MM.1S (cell line): ENCODE measurements at regions not wholly inside any gene's neighbourhood (a gene's known extent, or its start where the extent isn't known, plus 50 kb on each side); places are given as distances from the start of the nearest gene placed in this dataset.
"Not testable (repeated sequence)": the region's sequence is repeated elsewhere in the genome, so short reads cannot be mapped to it uniquely, and the experiment has no call there.

Source experiments
- DNase-seq: peaks from one replicate; pipeline ENCODE4 v3.0.0-alpha.2; 2015
- H2AFZ ChIP-seq: fragments of 300-600 bp; sonication (generic); 2 replicates; pipeline ENCODE4 v1.6.0; 2016; ENCODE audit warnings: antibody characterized with exemption, low read length
- H3F3A ChIP-seq: fragments of 300-600 bp; sonication (generic); 2 replicates; pipeline ENCODE4 v1.6.1; 2016; ENCODE audit warnings: mild to moderate bottlenecking, antibody characterized with exemption, low read length, moderate library complexity, mixed read lengths; ENCODE audit not compliant: insufficient read depth
- H3K27ac ChIP-seq: fragments of 300-600 bp; sonication (generic); 2 replicates; pipeline ENCODE4 v1.5.1; 2016; ENCODE audit warnings: mild to moderate bottlenecking, low read length
- H3K27me3 ChIP-seq: fragments of 300-600 bp; sonication (generic); replicated peaks from 2 replicates; pipeline ENCODE4 v1.6.0; 2016; ENCODE audit warnings: low read length; ENCODE audit not compliant: insufficient read depth
- H3K36me3 ChIP-seq: fragments of 300-600 bp; sonication (generic); replicated peaks from 2 replicates; pipeline ENCODE4 v1.6.1; 2016; ENCODE audit warnings: mild to moderate bottlenecking, low read length, mixed read lengths; ENCODE audit not compliant: insufficient read depth
- H3K4me1 ChIP-seq: fragments of 300-600 bp; sonication (generic); 2 replicates; pipeline ENCODE4 v1.6.1; 2016; ENCODE audit warnings: low read length, mixed read lengths
- H3K4me2 ChIP-seq: fragments of 300-600 bp; sonication (generic); 2 replicates; pipeline ENCODE4 v1.6.0; 2016; ENCODE audit warnings: low read depth, low read length
- H3K4me3 ChIP-seq: fragments of 300-600 bp; sonication (generic); 2 replicates; pipeline ENCODE4 v1.5.1; 2016; ENCODE audit warnings: low read length, mixed read lengths
- H3K79me2 ChIP-seq: fragments of 300-600 bp; sonication (generic); 2 replicates; pipeline ENCODE4 v1.6.1; 2016; ENCODE audit warnings: mixed run types, low read length, mixed read lengths
- H3K9ac ChIP-seq: fragments of 300-600 bp; sonication (generic); 2 replicates; pipeline ENCODE4 v1.6.1; 2016; ENCODE audit warnings: low read length, mixed read lengths
- H3K9me2 ChIP-seq: fragments of 300-600 bp; sonication (generic); replicated peaks from 2 replicates; pipeline ENCODE4 v1.6.1; 2016; ENCODE audit warnings: mild to moderate bottlenecking, low read length, mixed read lengths; ENCODE audit not compliant: insufficient read depth
- H3K9me3 ChIP-seq: fragments of 300-600 bp; sonication (generic); replicated peaks from 2 replicates; pipeline ENCODE4 v1.6.1; 2016; ENCODE audit warnings: mild to moderate bottlenecking, low read length, mixed read lengths; ENCODE audit not compliant: insufficient read depth
- H4K20me1 ChIP-seq: fragments of 300-600 bp; sonication (generic); 2 replicates; pipeline ENCODE4 v1.6.1; 2016; ENCODE audit warnings: mild to moderate bottlenecking, low read length, moderate library complexity, mixed read lengths; ENCODE audit not compliant: insufficient read depth
- EZH2 ChIP-seq: fragments of 300-600 bp; sonication (generic); optimal IDR thresholded peaks from 2 replicates; pipeline ENCODE3; 2017; ENCODE audit warnings: low read depth, mild to moderate bottlenecking, antibody characterized with exemption, low read length, mixed read lengths
- EZH2phosphoT487 ChIP-seq: fragments of 300-600 bp; sonication (generic); IDR thresholded peaks from 2 replicates; pipeline ENCODE4 v1.6.1; 2018; ENCODE audit warnings: antibody characterized with exemption, low read length
- TF ChIP-seq, protein P1 (sequence below): fragments of 300-600 bp; sonication (generic); IDR thresholded peaks from 2 replicates; pipeline ENCODE4 v1.5.1; 2016; ENCODE audit warnings: antibody characterized with exemption, low read length, mixed read lengths

DNA sequence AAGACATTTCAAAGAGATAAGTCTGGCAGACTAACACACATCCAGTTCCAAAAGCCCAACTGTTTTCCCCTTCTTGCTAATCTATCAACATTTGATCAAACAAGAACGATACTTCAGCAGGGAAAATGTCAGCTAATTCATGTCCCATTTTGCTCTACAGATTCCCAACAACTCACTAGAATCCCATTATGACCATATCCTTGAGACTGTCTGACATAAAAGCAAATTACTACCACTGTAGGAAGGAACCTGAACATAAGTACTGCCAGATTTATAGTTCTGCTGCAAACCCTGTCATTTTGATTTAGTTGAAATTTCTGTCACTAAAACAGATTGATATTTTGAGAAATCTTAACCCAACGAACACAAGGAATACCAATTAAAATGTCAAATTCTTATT is 193.0 kb upstream of the REG3G start:
- no peaks in the 10 kb centered on the region for H3K79me2 ChIP-seq
- no peak for DNase-seq
- H2AFZ ChIP-seq, result no peak overlapping the region
- H3K9me3 ChIP-seq, result no peaks in the 10 kb centered on the region
- no peaks in the 10 kb centered on the region for H3K27me3 ChIP-seq
- TF ChIP-seq, protein P1, sequence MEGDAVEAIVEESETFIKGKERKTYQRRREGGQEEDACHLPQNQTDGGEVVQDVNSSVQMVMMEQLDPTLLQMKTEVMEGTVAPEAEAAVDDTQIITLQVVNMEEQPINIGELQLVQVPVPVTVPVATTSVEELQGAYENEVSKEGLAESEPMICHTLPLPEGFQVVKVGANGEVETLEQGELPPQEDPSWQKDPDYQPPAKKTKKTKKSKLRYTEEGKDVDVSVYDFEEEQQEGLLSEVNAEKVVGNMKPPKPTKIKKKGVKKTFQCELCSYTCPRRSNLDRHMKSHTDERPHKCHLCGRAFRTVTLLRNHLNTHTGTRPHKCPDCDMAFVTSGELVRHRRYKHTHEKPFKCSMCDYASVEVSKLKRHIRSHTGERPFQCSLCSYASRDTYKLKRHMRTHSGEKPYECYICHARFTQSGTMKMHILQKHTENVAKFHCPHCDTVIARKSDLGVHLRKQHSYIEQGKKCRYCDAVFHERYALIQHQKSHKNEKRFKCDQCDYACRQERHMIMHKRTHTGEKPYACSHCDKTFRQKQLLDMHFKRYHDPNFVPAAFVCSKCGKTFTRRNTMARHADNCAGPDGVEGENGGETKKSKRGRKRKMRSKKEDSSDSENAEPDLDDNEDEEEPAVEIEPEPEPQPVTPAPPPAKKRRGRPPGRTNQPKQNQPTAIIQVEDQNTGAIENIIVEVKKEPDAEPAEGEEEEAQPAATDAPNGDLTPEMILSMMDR, result no peak
- no peak for TF ChIP-seq EZH2
- TF ChIP-seq EZH2phosphoT487, result no peak
- H3K4me1 ChIP-seq, result peaks cover 4% of the 10 kb centered on the region; the same call in 1 of the 2 replicates
- no peaks in the 10 kb centered on the region for H3K36me3 ChIP-seq
- no peak overlapping the region for H3K27ac ChIP-seq
- no peaks in the 10 kb centered on the region for H4K20me1 ChIP-seq
- H3K9ac ChIP-seq, result no peak overlapping the region
- no peak overlapping the region for H3K4me3 ChIP-seq
- no peak overlapping the region for H3K4me2 ChIP-seq
- no peaks in the 10 kb centered on the region for H3K9me2 ChIP-seq
- H3F3A ChIP-seq, result no peaks in the 10 kb centered on the region

DNA sequence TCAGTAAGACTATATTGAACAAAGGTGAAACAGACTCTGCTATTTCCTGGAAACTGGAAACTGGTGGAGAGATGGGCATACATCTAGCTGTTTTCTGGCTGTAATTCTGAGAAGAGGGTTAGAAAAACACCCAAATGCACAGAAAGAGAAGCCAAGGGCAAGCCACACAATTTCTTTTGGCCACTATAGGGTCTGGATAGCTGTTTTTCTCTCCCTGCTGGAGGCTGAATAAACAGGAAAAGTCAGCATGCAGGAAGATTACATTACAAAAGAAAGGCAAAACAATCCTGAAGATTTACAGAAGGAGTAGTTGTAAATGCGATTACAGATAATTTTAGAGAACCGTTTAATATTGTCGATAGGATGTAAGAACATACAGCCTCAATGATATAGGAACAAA is 186.2 kb upstream of the REG3G start:
- Histone ChIP-seq H3K79me2 (no peaks in the 10 kb centered on the region), H3K4me1 (no peaks in the 10 kb centered on the region), H4K20me1 (no peaks in the 10 kb centered on the region), H3K9me2 (no peaks in the 10 kb centered on the region), H3K27me3 (no peaks in the 10 kb centered on the region), H3K9me3 (no peaks in the 10 kb centered on the region), H3K36me3 (no peaks in the 10 kb centered on the region), H3K9ac (no peak overlapping the region), H2AFZ (no peak overlapping the region), H3K27ac (no peak overlapping the region), H3F3A (no peaks in the 10 kb centered on the region), H3K4me2 (no peak overlapping the region), H3K4me3 (no peak overlapping the region)
- DNase-seq, result no peak
- TF ChIP-seq, protein P1, result no peak
- TF ChIP-seq EZH2phosphoT487, result no peak
- TF ChIP-seq EZH2, result no peak

DNA sequence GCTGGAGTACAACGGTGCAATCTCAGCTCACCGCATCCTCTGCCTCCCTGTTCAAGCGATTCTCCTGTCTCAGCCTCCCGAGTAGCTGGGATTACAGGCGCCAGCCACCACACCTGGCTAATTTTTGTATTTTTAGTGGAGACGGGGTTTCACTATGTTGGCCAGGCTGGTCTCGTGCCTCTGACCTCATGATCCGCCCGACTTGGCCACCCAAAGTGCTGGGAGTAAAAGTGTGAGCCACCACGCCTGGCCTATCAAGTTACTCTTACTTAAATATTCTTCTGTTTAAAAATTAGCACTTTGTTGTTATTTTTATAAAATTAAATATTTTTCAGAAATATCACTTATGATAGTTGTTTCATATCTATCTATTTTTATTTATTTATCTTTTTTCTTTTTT is 185.2 kb upstream of the REG3G start:
- DNase-seq, H3K27me3 ChIP-seq, H3F3A ChIP-seq: not testable (repeated sequence)

DNA sequence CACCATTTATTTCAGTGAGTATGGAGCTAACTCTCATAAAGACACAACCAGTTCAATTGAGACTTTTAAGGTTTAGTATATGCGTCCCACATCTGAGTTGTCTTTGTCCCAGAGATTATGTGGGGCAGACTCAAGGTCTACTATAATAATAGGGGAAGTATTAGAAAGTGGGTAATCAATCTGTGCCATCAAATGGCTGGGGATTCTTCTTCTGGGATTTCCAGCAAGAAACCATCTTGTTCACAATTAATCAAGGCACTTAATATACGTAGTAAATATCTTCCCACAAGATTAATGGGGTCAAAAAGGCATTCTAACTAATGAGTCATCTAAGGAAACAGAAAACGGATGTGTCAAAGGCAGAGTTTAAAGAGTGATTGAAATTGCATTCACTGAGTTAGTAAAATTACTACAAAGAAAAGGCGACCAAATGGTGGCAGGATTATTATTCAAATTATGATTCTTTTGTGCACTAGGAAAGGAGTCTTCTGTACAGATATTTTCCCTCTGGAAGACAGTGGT is 179.8 kb upstream of the REG3G start:
- Histone ChIP-seq H3K4me1 (no peaks in the 10 kb centered on the region), H3K9ac (no peak overlapping the region), H3K27me3 (no peaks in the 10 kb centered on the region), H3K4me3 (no peak overlapping the region), H3K27ac (no peak overlapping the region), H3K36me3 (no peaks in the 10 kb centered on the region), H2AFZ (no peak overlapping the region), H3K9me2 (no peaks in the 10 kb centered on the region), H3F3A (no peaks in the 10 kb centered on the region), H4K20me1 (no peaks in the 10 kb centered on the region), H3K9me3 (no peaks in the 10 kb centered on the region), H3K4me2 (no peak overlapping the region), H3K79me2 (no peaks in the 10 kb centered on the region)
- TF ChIP-seq EZH2phosphoT487 (no peak), EZH2 (no peak)
- TF ChIP-seq, protein P1, result no peak
- no peak for DNase-seq

More for the DNA sequence above, 185.2 kb upstream of the REG3G start:
- not testable (repeated sequence) for H3K4me3 ChIP-seq, H3K79me2 ChIP-seq, H3K27ac ChIP-seq, H3K36me3 ChIP-seq, H3K4me1 ChIP-seq, H2AFZ ChIP-seq, H3K9ac ChIP-seq, H3K9me3 ChIP-seq, H3K4me2 ChIP-seq, H4K20me1 ChIP-seq, H3K9me2 ChIP-seq
